DOHH2 (cell line): ENCODE measurements at regions not wholly inside any gene's neighbourhood (a gene's known extent, or its start where the extent isn't known, plus 50 kb on each side); places are given as distances from the start of the nearest gene placed in this dataset.

Experiments used
- EZH2phosphoT487 ChIP-seq: fragments of 200-600 bp; sonication (generic); IDR thresholded peaks from 2 replicates; pipeline ENCODE4 v1.6.1; 2017; ENCODE audit warnings: borderline replicate concordance, mild to moderate bottlenecking, antibody characterized with exemption, low read length, moderate library complexity, mixed read lengths
- TF ChIP-seq, protein P1 (sequence below): fragments of 200-600 bp; sonication (generic); IDR thresholded peaks from one replicate; pipeline ENCODE4 v1.5.1; 2014; ENCODE audit warnings: antibody characterized with exemption, mild to moderate bottlenecking, low read depth, low read length; ENCODE audit not compliant: poor library complexity, severe bottlenecking

DNA sequence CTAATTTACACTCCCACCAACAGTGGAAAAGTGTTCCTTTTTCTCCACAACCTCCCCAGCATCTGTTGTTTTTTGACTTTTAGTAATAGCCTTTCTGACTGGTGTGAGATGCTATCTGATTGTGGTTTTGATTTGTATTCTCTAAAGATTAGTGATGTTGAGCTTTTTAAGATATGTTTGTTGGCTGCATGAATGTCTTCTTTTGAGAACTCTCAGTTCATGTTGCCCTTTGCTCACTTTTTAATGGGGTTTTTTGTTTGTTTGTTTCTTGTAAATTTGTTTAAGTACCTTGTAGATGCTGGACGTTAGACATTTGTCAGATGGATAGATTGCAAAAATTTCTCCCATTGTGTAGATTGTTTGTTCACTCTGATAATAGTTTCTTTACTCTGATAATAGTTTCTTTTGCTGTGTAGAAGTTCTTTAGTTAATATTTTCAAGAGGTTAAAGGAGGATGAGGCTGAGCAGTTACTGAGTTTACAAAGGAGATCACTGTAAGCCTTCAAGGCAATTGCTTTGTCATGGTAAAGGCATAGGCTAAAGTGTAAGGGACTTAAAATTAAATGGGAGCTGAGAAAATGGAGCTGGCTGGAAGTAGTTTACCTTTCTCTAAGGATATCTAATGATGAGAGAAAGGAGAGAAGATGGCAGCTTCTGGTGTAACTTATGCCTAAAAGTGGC lies 323.4 kb downstream of the PCDH7 start:
- TF ChIP-seq, protein P1, sequence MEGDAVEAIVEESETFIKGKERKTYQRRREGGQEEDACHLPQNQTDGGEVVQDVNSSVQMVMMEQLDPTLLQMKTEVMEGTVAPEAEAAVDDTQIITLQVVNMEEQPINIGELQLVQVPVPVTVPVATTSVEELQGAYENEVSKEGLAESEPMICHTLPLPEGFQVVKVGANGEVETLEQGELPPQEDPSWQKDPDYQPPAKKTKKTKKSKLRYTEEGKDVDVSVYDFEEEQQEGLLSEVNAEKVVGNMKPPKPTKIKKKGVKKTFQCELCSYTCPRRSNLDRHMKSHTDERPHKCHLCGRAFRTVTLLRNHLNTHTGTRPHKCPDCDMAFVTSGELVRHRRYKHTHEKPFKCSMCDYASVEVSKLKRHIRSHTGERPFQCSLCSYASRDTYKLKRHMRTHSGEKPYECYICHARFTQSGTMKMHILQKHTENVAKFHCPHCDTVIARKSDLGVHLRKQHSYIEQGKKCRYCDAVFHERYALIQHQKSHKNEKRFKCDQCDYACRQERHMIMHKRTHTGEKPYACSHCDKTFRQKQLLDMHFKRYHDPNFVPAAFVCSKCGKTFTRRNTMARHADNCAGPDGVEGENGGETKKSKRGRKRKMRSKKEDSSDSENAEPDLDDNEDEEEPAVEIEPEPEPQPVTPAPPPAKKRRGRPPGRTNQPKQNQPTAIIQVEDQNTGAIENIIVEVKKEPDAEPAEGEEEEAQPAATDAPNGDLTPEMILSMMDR: no peak
- no peak for TF ChIP-seq EZH2phosphoT487
